ACC112 (cell line): ENCODE measurements at regions not wholly inside any gene's neighbourhood (a gene's known extent, or its start where the extent isn't known, plus 50 kb on each side); places are given as distances from the start of the nearest gene placed in this dataset.

ENCODE experiments used
- H2AFZ ChIP-seq: fragments of 200-600 bp; sonication (generic); one replicate; pipeline ENCODE4 v1.6.0; 2017; ENCODE audit warnings: antibody characterized with exemption, low read length; ENCODE audit not compliant: unreplicated experiment
- H3K27ac ChIP-seq: fragments of 200-600 bp; sonication (generic); 2 replicates; pipeline ENCODE4 v1.5.1; 2014; ENCODE audit warnings: low read depth, mild to moderate bottlenecking, antibody characterized with exemption, low read length, moderate library complexity
- H3K27me3 ChIP-seq: fragments of 200-600 bp; sonication (generic); 2 replicates; pipeline ENCODE4 v1.6.1; 2014; ENCODE audit warnings: mild to moderate bottlenecking, antibody characterized with exemption, low read length, moderate library complexity, mixed read lengths; ENCODE audit not compliant: insufficient read depth
- H3K36me3 ChIP-seq: fragments of 200-600 bp; sonication (generic); 2 replicates; pipeline ENCODE4 v1.6.1; 2016; ENCODE audit warnings: mild to moderate bottlenecking, antibody characterized with exemption, low read length, moderate library complexity, mixed read lengths; ENCODE audit not compliant: insufficient read depth
- H3K4me1 ChIP-seq: fragments of 200-600 bp; sonication (generic); one replicate; pipeline ENCODE4 v1.6.1; 2016; ENCODE audit warnings: low read length, mixed read lengths; ENCODE audit not compliant: insufficient read depth, unreplicated experiment, control insufficient read depth
- H3K4me3 ChIP-seq: fragments of 200-600 bp; sonication (generic); 2 replicates; pipeline ENCODE4 v1.5.1; 2014; ENCODE audit warnings: mild to moderate bottlenecking, low read depth, low read length
- H3K79me2 ChIP-seq: fragments of 200-600 bp; sonication (generic); one replicate; pipeline ENCODE4 v1.6.0; 2016; ENCODE audit warnings: low read length; ENCODE audit not compliant: control insufficient read depth, unreplicated experiment, insufficient read depth

GRCh38 chr1:238306411-238306810 is 415.7 kb upstream of the ZP4 start:
- no peaks in the 10 kb centered on the region for H3K36me3 ChIP-seq
- no peak overlapping the region for H2AFZ ChIP-seq

GRCh38 chr1:238302646-238303045 is 411.9 kb upstream of the ZP4 start:
- no peaks in the 10 kb centered on the region for H3K36me3 ChIP-seq
- H3K27me3 ChIP-seq, result no peaks in the 10 kb centered on the region
- H3K4me1 ChIP-seq, result no peaks in the 10 kb centered on the region
- H3K4me3 ChIP-seq, result no peak overlapping the region
- no peak overlapping the region for H3K27ac ChIP-seq
- H3K79me2 ChIP-seq, result no peaks in the 10 kb centered on the region
- no peak overlapping the region for H2AFZ ChIP-seq

More at GRCh38 chr1:238306411-238306810, 415.7 kb upstream of the ZP4 start:
- Histone ChIP-seq H3K4me3 (no peak overlapping the region), H3K4me1 (no peaks in the 10 kb centered on the region), H3K27ac (no peak overlapping the region), H3K79me2 (no peaks in the 10 kb centered on the region), H3K27me3 (no peaks in the 10 kb centered on the region)

GRCh38 chr1:238296371-238296770 is 405.6 kb upstream of the ZP4 start:
- no peaks in the 10 kb centered on the region for H3K27me3 ChIP-seq
- H3K4me1 ChIP-seq, result no peaks in the 10 kb centered on the region
- no peak overlapping the region for H3K27ac ChIP-seq
- H3K4me3 ChIP-seq, result no peak overlapping the region
- no peaks in the 10 kb centered on the region for H3K79me2 ChIP-seq
- H2AFZ ChIP-seq, result no peak overlapping the region
- no peaks in the 10 kb centered on the region for H3K36me3 ChIP-seq

- Histone ChIP-seq H3K27me3 (no peaks in the 10 kb centered on the region), H3K4me3 (no peak overlapping the region), H2AFZ (no peak overlapping the region), H3K79me2 (no peaks in the 10 kb centered on the region), H3K36me3 (no peaks in the 10 kb centered on the region), H3K4me1 (no peaks in the 10 kb centered on the region), H3K27ac (no peak overlapping the region)
Measured at GRCh38 chr1:238293075-238293474, 402.4 kb upstream of the ZP4 start.

- no peak overlapping the region for H2AFZ ChIP-seq
- H3K27ac ChIP-seq, result no peak overlapping the region
- no peaks in the 10 kb centered on the region for H3K4me1 ChIP-seq
- no peaks in the 10 kb centered on the region for H3K27me3 ChIP-seq
- H3K36me3 ChIP-seq, result no peaks in the 10 kb centered on the region
- no peak overlapping the region for H3K4me3 ChIP-seq
- no peaks in the 10 kb centered on the region for H3K79me2 ChIP-seq
Measured at GRCh38 chr1:238281418-238281817, 390.7 kb upstream of the ZP4 start.

- Histone ChIP-seq H3K4me1 (no peaks in the 10 kb centered on the region), H3K4me3 (no peak overlapping the region), H2AFZ (no peak overlapping the region), H3K79me2 (no peaks in the 10 kb centered on the region), H3K36me3 (no peaks in the 10 kb centered on the region), H3K27me3 (no peaks in the 10 kb centered on the region), H3K27ac (no peak overlapping the region)
Measured at GRCh38 chr1:238279694-238280380, 389.1 kb upstream of the ZP4 start.

- Histone ChIP-seq H3K4me1 (no peaks in the 10 kb centered on the region), H3K4me3 (no peak overlapping the region), H3K27me3 (no peaks in the 10 kb centered on the region), H2AFZ (no peak overlapping the region), H3K79me2 (no peaks in the 10 kb centered on the region), H3K27ac (no peak overlapping the region), H3K36me3 (no peaks in the 10 kb centered on the region)
Measured at GRCh38 chr1:238272145-238272544, 381.4 kb upstream of the ZP4 start.

- no peaks in the 10 kb centered on the region for H3K4me1 ChIP-seq
- no peaks in the 10 kb centered on the region for H3K79me2 ChIP-seq
- H3K27me3 ChIP-seq, result no peaks in the 10 kb centered on the region
- no peak overlapping the region for H3K4me3 ChIP-seq
- H3K36me3 ChIP-seq, result no peaks in the 10 kb centered on the region
- H3K27ac ChIP-seq, result no peak overlapping the region
- no peak overlapping the region for H2AFZ ChIP-seq
Measured at GRCh38 chr1:238265866-238266265, 375.1 kb upstream of the ZP4 start.

- Histone ChIP-seq H3K27me3 (no peaks in the 10 kb centered on the region), H3K36me3 (no peaks in the 10 kb centered on the region), H3K4me3 (no peak overlapping the region), H3K4me1 (no peaks in the 10 kb centered on the region), H2AFZ (no peak overlapping the region), H3K79me2 (no peaks in the 10 kb centered on the region), H3K27ac (no peak overlapping the region)
Measured at GRCh38 chr1:238264951-238265350, 374.2 kb upstream of the ZP4 start.

- H3K36me3 ChIP-seq, result no peaks in the 10 kb centered on the region
- H3K79me2 ChIP-seq, result no peaks in the 10 kb centered on the region
- no peak overlapping the region for H3K4me3 ChIP-seq
- H2AFZ ChIP-seq, result no peak overlapping the region
- no peaks in the 10 kb centered on the region for H3K4me1 ChIP-seq
- H3K27ac ChIP-seq, result no peak overlapping the region
- no peaks in the 10 kb centered on the region for H3K27me3 ChIP-seq
Measured at GRCh38 chr1:238258510-238258909, 367.8 kb upstream of the ZP4 start.

- Histone ChIP-seq H3K27ac (no peak overlapping the region), H2AFZ (no peak overlapping the region), H3K4me1 (no peaks in the 10 kb centered on the region), H3K4me3 (no peak overlapping the region), H3K27me3 (no peaks in the 10 kb centered on the region), H3K79me2 (no peaks in the 10 kb centered on the region), H3K36me3 (no peaks in the 10 kb centered on the region)
Measured at GRCh38 chr1:238257018-238257621, 366.4 kb upstream of the ZP4 start.
